ENCODE measurements at regions not wholly inside any gene's neighbourhood (a gene's known extent, or its start where the extent isn't known, plus 50 kb on each side); places are given as distances from the start of the nearest gene placed in this dataset.

DNA sequence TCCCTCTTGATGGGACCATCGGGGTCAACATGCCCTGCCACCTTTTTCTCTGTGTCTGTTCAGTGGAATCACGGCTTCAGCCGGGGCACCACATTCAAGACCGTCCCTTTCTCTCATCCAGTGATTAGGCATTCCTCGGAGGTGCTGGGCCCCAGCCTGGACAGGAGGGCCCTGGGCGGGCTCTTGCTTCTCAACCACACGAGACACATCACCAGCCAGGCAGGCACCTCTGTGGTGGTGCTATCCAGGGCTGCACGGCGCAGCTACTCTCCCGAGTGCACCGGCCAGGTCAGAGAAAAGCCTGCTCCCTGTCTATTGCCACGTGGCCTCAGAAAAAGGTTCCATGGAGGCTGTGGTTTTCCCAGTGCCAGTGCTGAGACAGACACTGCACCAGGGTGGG is 255.2 kb upstream of the IRX1 start:
- ChIA-PET POLR2A (no interaction called here), CTCF (no interaction called here)
- no peak overlapping the region for H3K4me3 ChIP-seq (ENCODE audit: low read depth, low read length)
- no peaks in the 10 kb centered on the region for H3K36me3 ChIP-seq (ENCODE audit: control insufficient read depth, insufficient read depth, low read length)
- TF ChIP-seq, protein P1, sequence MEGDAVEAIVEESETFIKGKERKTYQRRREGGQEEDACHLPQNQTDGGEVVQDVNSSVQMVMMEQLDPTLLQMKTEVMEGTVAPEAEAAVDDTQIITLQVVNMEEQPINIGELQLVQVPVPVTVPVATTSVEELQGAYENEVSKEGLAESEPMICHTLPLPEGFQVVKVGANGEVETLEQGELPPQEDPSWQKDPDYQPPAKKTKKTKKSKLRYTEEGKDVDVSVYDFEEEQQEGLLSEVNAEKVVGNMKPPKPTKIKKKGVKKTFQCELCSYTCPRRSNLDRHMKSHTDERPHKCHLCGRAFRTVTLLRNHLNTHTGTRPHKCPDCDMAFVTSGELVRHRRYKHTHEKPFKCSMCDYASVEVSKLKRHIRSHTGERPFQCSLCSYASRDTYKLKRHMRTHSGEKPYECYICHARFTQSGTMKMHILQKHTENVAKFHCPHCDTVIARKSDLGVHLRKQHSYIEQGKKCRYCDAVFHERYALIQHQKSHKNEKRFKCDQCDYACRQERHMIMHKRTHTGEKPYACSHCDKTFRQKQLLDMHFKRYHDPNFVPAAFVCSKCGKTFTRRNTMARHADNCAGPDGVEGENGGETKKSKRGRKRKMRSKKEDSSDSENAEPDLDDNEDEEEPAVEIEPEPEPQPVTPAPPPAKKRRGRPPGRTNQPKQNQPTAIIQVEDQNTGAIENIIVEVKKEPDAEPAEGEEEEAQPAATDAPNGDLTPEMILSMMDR (IDR thresholded peaks at IDR 0.05; ENCODE audit: insufficient read depth, low read depth, low read length): no peak
- H3K27me3 ChIP-seq (ENCODE audit: control insufficient read depth, insufficient read depth, low read length): no peaks in the 10 kb centered on the region
- no peak for DNase-seq (ENCODE audit: low read depth)

DNA sequence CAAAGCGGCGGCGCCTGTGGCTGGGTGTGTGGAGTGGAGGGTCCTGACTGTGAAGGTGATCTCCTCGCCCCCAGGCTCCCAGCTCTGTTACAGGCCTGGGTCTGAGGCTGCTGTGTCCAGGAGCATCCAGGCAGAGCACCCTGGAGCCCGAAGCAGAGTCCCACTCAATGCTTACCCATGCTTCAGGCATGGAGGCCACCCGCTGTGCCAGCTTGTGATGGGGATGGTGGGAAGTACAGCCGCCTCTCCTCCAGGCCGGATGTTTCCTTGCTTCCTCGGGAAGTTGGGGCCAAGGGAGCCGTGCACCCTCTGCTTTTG is 255.9 kb upstream of the IRX1 start:
- H3K4me3 ChIP-seq (ENCODE audit: low read depth, low read length): no peak overlapping the region
- no peaks in the 10 kb centered on the region for H3K36me3 ChIP-seq (ENCODE audit: control insufficient read depth, insufficient read depth, low read length)
- TF ChIP-seq, protein P1 (IDR thresholded peaks at IDR 0.05; ENCODE audit: insufficient read depth, low read depth, low read length): no peak
- ChIA-PET CTCF (no interaction called here), POLR2A (no interaction called here)
- no peaks in the 10 kb centered on the region for H3K27me3 ChIP-seq (ENCODE audit: control insufficient read depth, insufficient read depth, low read length)
- no peak for DNase-seq (ENCODE audit: low read depth)

DNA sequence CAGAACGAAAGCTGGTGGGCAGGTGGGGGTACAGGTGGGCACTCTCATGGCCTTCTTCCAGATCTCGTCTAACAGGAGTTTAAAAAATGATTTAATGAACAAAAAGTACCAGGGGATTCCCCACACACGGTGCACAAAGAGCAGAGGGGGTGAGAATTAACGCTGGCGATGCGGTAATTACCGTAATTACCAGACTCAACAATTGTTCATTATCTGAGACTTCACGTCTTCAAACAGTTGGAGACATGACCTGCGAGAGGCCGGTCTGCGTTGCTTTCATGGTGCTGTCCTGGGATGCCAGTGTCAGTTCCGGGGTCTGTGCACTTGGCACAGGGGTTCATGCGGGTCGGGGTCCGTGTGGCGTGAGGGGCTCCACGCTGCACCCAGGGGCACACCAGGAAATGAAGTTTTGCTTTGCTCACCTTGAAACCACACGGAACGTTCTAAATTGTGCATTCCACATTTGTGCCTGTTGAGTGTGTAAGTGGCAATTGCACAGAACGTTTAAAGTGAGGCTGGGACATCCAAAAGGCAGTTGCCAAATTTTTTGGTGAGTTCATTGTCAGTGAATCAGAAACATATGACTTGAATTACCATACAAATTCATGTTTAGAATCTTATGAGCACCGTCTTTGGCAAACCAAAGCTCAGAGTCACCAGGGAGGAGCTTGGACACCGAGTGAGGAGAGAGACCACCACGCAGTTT is 256.4 kb upstream of the IRX1 start:
- ChIA-PET POLR2A (no interaction called here), CTCF (no interaction called here)
- no peaks in the 10 kb centered on the region for H3K27me3 ChIP-seq (ENCODE audit: control insufficient read depth, insufficient read depth, low read length)
- DNase-seq (ENCODE audit: low read depth): no peak
- no peak overlapping the region for H3K4me3 ChIP-seq (ENCODE audit: low read depth, low read length)
- H3K36me3 ChIP-seq (ENCODE audit: control insufficient read depth, insufficient read depth, low read length): no peaks in the 10 kb centered on the region
- TF ChIP-seq, protein P1 (IDR thresholded peaks at IDR 0.05; ENCODE audit: insufficient read depth, low read depth, low read length): no peak

DNA sequence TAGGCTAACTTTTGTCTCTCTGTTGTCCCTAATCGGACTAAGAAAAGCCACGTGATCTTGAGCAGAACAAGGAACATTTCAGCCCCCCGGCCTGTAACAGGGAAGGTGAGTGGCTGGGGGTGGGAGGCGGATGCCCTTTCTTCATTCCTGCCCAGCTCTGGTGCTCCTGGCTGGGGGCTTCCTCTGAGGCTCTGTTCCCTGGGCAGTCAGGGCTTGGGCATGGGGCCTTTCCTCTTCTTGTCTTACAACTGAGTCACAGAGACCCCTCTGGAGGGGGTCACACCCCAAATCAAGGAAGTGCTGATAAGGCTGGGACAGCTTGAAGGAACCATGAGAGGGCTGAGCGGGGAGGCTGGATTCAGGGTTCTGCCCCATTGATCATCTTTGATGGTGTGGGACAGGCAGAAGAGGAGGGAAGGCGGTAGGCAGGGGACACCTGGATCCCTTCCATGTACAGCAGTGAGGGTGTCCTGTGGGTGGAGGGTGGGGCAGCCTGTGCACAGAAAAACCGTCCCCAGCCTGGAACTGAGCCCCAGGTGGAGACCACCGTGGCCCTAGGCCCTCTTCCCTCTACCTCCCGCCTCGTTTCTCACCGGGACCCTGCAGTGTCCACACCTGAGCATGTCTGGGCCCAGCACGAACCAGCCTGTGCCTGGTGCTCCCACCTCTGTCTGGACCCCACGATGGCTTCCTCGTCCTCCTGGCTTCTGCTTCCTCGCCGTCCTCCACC is 257.7 kb upstream of the IRX1 start:
- H3K4me3 ChIP-seq (ENCODE audit: low read depth, low read length): no peak overlapping the region
- no peak for DNase-seq (ENCODE audit: low read depth)
- no peaks in the 10 kb centered on the region for H3K27me3 ChIP-seq (ENCODE audit: control insufficient read depth, insufficient read depth, low read length)
- H3K36me3 ChIP-seq (ENCODE audit: control insufficient read depth, insufficient read depth, low read length): no peaks in the 10 kb centered on the region
- ChIA-PET POLR2A (no interaction called here), CTCF (no interaction called here)
- TF ChIP-seq, protein P1 (IDR thresholded peaks at IDR 0.05; ENCODE audit: insufficient read depth, low read depth, low read length): no peak

DNA sequence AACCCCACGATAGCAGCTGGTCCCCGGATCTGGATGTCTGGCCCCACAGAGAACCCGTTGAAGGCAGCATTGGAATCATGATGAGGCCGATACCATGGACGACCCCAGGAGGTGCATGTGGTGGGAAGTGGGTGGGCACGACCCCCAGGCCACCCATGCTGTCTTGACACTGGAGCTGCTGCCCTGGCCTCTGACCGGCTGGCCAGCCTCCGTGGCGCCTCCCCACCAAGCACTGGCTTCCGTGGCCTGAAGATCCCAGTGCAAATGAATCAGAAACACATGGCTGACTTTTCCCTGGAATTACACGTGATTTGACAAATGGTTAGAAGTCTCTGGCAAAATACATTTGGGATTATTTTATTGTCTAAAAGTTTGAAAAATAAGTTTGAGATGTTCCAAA is 259.0 kb upstream of the IRX1 start:
- H3K36me3 ChIP-seq (ENCODE audit: control insufficient read depth, insufficient read depth, low read length): no peaks in the 10 kb centered on the region
- ChIA-PET CTCF (no interaction called here), POLR2A (no interaction called here)
- no peaks in the 10 kb centered on the region for H3K27me3 ChIP-seq (ENCODE audit: control insufficient read depth, insufficient read depth, low read length)
- H3K4me3 ChIP-seq (ENCODE audit: low read depth, low read length): no peak overlapping the region
- DNase-seq (ENCODE audit: low read depth): no peak
- TF ChIP-seq, protein P1 (IDR thresholded peaks at IDR 0.05; ENCODE audit: insufficient read depth, low read depth, low read length): no peak
